Posterior cingulate gyrus (tissue), 11 donors: ENCODE measurements at regions not wholly inside any gene's neighbourhood (a gene's known extent, or its start where the extent isn't known, plus 50 kb on each side); places are given as distances from the start of the nearest gene placed in this dataset.
"Not testable (repeated sequence)": the region's sequence is repeated elsewhere in the genome, so short reads cannot be mapped to it uniquely, and the experiment has no call there.

Experiments
- DNase-seq, 10 donors: peaks; one replicate each; pipeline versions ENCODE4 v3.0.0 to v3.0.0-alpha.2; 2020 to 2021; ENCODE audit warnings: mixed read lengths in 3 of 10
- intact Hi-C: fragments of 100-400 bp; cut with DNase I; formaldehyde crosslinking; loops from one replicate; pipeline ENCODE4 v1.15.1; 2023

DNA sequence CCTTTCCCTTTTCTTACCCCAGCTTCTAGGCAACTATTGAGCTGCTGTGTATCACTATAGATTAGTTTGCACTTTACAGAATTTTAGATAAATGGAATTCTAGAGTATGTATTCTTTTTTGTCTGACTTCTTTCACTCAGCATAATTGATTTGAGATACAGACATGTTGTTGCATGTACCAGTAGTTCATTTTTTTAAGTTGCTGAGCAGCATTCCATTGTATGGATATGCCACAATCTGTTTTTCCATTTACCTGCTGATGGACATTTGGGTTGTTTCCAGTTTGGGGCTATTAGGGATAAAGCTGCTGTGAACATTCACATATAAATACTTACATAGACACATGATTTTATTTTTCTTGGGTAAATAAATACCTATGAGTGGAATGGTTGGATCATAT is 135.7 kb downstream of the IGF1 start:
- no peak for DNase-seq
- intact Hi-C loops, result no loop called here

DNA sequence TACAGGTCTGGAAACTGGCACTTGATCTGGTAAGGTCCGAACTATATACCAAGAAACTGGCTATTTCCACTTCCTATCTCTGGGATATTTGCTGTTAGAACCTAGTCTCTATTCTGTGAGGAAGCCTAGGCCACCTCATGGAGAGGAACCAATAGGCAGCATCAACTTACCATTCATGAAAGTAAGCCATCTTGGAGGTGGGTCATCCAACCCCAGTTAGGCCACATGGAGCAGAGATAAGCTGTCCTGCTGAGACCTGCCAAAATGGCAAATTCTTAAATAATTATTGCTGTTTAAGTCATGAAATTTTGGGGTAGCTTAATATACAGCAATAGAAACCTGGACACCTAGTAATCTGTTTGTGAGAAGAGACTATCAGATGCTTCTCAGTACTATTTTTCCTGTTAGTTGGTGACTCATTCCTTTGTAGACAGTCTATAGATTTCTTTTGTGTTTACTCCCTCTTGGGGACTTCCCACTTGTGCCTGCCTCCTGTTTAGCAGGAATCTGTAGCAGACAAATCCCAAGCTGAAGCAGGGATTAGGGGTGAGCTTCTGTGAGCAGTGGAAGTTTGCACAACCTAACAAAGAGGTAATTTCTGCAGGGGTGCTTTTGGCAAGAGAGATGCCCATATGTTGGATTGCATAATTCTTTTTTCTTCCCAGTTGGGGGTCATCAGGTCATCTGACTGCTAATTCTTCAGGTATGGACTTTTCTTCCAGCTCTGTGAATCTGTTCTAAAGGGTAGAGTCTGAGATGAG is 136.8 kb downstream of the IGF1 start:
- intact Hi-C loops, result no loop called here
- DNase-seq, result no peak

DNA sequence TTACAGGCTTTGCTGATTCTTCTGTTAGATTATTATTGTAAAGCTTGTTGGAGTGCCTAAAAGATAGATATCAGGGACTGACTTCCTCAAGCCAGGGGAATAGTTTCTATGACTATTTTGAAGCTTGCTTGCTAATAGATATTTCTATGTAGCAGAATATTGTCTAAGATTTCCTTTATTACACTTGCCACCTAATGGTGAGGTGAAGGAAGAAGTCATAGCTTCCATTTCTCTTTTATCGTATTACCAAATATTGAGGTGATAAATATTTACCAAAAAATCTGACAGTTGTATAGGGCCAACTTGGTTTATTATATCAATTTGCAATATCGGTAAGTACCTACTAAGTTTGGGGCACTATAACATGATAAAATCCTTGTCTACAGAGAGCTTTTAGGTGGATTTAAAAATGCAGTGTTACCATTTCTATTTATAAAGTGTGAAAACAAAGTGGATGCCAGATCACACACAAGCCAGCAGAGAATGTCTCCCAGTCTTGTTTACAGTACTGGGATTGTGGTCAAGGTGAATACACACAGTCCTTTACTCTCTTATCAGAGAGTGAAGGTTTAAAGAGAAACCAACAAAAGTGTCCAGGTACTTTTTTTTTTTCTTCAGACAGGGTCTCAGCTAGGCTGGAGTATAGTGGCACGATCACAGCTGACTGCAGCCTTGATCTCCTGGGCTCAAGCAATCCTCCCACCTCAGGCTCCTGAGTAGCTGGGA is 137.9 kb downstream of the IGF1 start:
- no peak for DNase-seq
- intact Hi-C loops, result no loop called here

DNA sequence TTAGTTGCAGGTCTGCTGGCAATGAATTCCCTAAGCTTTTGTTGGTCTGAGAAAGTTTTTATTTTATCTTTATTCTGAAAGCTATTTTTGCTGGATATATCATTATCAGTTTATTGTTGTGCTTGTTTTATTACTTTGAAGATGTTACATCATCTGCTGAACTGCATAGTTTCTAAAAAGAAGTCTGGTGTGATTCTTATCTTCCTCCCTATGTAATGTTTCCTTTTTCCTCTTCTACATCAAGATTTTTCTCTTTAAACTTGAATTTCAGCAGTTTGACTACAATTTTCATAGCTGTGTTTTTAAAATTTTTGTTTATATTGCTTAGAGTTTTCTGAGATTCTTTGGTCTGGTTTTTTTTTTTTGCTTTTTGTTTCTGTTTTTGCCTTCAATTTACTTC is 137.1 kb upstream of the PMCH start:
- intact Hi-C loops, result no loop called here
- no peak for DNase-seq

DNA sequence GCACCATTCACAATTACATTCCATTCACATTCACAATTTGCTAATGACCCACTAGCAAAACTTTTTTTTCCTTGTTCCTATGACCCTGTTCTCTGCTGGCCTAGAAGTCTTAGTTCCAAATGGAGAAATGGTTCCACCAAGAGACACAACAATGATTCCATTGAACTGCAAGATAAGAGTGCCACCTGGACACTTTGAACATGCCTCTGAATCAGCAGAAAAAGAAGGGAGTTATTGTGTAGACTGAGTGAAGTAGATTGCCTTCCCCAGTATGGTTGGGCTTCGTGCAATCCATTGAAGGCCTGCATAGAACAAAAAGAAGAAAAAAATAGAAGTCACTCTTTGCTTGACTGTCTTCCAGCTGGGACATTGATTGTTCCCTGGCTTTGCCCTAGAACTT is 133.8 kb upstream of the PMCH start:
- intact Hi-C loops, result no loop called here
- no peak for DNase-seq

DNA sequence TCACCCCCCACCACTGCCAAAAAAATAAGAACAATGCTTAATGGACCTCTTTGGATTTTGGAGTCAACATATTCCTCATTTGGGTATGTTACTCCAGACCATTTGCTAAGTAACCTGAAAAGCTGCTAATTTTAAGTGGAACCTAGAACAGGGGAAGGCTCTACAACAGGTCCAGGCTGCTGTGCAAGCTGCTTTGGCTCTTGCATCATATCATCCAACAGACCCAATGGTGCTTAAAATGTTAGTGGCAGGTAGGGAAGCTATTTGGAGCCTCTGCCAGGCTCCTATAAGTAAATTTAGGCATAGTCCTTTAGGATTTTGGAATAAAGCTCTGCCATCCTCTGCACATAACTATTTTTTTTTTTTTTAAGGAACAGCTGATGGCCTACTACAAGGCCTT is 132.2 kb upstream of the PMCH start:
- intact Hi-C loops, result no loop called here
- no peak for DNase-seq

DNA sequence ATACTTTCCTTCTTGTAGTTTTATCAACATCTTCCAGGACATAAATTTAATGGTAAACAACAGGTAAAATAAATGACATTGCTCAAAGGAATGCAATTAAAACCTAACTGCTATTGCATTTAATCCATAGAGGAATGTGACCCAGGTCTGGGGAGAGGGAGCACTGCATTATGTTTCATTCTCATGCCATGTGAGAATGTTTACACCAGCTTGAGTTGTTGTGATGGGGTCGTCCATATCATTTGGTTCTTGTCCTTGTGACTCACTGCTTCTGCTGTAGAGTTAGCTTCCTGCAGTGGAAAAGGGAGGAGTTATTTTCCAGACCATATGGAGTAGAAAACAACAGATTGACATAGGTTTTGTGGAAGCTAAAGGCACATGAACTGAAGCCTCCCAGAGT is 129.3 kb upstream of the PMCH start:
- intact Hi-C loops, result no loop called here
- no peak for DNase-seq

DNA sequence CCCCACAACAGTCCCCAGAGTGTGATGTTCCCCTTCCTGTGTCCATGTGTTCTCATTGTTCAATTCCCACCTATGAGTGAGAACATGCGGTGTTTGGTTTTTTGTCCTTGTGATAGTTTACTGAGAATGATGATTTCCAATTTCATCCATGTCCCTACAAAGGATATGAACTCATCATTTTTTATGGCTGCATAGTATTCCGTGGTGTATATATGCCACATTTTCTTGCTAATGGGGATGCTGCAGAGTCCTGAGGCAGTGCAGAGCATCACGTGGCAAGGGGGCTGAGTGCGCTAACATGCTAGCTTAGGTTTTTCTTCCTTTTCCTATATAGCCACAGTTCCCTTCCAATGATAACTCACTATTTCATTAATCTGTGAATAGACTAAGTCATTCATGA is 127.5 kb upstream of the PMCH start:
- intact Hi-C loops, DNase-seq: not testable (repeated sequence)

DNA sequence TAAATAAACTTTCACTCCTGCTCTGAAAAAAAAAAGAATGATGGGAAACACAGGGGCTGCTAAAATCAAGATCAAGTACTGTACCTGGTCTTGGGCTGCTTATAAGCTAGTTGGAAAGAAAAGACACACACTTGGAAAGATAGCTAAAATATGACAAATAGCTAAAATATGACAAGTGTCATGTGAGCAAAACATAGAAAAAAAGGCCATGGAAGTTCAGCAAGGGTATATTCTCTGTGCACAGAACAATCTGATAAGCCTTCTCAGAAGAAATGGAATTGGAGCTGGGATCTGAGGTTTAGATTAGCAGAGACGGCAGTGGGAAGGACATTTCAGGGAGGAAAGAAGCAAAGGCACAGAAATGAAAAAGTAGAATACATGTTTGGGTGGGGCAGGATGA is 126.2 kb upstream of the PMCH start:
- intact Hi-C loops, result no loop called here
- DNase-seq, result no peak

DNA sequence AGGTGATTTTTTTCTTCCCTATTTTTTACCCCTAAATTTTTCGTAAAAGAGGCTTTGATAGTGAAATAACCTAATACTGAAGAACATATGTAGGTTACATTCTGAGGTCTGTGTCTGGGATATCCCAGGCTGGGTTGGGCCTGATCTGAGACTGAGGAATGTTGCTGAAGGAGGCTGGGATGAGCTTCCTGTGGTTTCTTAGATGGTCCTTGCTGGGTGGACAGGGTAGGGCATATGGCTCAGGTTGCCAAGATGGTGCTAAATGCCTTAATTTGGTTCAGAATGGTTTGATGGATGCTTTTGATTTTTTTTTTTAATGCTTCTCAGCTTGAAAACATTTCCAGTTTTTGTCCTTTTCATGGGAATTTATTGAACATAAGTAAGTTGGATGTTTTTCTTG is 124.6 kb upstream of the PMCH start:
- no peak for DNase-seq
- intact Hi-C loops, result no loop called here

DNA sequence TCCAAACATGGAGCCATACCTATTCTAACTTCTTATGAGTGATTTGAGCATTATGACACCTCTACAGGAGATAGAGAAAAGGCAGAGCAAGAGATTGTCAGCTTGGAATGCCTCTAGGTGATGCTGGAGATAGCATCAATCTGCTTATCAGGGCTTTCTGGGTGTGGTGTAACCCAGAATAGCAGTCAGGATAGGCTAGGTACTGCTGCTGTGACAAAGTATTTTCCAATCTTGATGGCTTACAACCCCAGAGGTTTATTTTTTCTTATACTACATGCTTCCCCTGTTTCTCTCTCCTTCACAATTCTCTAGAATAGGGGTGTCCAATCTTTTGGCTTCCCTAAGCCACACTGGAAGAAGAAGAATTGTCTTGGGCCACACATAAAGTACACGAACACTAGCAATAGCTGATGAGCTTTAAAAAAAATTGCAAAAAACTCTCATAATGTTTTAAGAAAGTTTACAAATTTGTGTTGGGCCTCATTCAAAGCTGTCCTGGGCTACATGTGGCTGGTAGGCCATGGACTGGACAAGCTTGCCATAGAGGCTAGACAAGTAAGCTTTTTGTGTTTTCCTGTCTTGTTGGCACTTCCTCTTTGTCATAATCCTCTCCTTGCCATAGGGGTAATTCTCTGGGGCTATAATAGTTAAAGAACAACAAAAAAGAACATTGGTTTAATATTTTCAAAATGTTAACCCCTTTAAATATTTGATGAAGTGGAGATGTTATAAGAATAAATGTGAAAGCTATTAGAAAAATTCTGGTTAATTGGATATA is 123.9 kb upstream of the PMCH start:
- no peak for DNase-seq
- intact Hi-C loops, result no loop called here

DNA sequence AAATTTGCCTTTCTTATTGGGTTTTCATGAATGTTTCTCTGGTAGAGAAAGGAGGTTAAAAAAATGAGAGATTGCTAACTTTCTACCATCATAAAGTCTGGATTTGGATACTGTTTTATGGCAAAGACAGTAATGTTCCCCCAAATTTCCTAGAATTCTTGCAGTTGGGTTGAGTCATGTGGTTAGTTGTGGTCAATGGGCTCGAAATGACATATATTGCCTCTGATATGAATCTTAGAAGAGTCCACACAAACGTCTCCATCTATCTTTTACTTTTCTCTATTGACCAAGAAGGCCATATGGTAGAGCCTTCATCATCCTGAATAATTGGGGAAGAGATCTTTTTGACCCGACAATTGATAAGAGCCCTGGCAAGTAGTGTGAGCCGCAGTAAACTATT is 119.5 kb upstream of the PMCH start:
- intact Hi-C loops, result no loop called here
- no peak for DNase-seq

DNA sequence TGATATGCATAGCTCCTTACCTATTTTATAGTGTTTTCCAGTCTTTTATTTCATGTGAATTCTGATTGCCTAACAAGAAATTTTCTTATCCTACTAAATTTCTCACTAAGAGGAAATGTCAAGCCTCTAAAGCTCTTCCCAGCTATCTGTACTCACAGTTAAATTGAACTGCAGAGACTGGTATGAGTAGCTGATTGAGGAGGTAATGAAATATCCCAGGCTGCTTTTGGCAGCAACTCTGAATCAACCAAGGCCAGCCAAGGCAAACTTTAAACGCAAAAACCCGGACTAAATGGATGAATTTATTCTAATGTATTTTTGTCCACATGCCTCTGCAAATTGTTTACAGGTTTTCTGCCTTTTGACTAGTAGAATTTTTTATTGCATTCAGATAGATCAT is 119.1 kb upstream of the PMCH start:
- intact Hi-C loops, result no loop called here

DNA sequence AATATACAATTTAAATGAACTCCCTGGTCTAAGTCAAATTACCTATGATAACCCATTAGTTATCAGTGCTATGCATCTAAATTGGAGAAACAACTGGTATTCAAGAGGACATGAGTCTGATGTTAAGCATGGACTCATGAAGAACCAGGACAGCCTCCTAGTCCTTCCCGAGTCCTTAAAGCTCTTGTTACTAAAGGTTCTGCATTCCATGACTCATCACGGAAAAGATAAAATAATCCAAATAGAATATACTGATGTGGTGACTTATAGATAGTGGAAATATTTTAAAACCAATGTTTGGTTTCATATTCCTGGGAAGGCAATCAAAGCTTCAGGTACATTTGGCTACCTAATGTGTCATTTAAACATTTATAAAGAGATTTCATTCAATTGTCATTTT is 117.2 kb upstream of the PMCH start:
- intact Hi-C loops, result no loop called here

More for the DNA sequence above, 119.1 kb upstream of the PMCH start:
- DNase-seq, result no peak

DNA sequence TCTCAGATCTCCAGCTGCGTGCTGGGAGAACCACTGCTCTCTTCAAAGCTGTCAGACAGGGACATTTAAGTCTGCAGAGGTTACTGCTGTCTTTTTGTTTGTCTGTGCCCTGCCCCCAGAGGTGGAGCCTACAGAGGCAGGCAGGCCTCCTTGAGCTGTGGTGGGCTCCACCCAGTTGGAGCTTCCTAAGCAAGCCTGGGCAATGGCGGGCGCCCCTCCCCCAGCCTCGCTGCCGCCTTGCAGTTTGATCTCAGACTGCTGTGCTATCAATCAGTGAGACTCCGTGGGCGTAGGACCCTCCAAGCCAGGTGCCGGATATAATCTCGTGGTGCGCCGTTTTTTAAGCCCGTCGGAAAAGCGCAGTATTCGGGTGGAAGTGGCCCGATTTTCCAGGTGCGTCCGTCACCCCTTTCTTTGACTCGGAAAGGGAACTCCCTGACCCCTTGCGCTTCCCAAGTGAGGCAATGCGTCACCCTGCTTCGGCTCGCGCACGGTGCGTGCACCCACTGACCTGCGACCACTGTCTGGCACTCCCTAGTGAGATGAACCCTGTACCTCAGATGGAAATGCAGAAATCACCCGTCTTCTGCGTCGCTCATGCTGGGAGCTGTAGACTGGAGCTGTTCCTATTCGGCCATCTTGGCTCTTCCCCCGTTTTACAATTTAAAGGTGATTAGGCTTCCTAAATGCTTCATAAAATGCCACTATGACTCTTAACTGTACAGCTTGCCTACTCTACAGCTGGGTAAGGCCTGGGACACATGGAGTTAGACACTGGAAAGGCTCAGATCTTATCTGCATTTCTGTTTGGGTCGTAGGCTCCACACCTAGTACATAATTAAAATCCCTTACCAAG is 115.7 kb upstream of the PMCH start:
- DNase-seq, intact Hi-C loops: not testable (repeated sequence)

More for the DNA sequence above, 117.2 kb upstream of the PMCH start:
- no peak for DNase-seq

DNA sequence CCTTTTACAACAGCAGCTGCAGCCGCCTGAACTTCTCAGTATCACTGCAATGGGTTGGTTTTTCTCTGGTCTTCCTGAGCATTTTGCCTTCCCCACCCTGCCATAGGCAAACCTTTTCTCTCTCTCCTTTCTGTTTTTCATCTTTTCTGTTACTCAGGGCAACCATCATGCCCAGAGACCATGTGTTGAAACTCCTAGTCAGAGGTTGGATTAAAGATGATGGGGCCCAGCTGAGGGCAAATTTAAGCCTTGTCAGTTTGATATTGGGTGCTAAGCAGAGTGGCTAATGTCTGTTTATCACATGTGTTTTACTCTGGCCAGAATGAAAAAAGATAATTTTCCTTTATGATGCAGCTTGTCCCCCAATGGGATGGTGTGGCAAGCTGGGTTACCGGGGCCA is 107.9 kb upstream of the PMCH start:
- intact Hi-C loops, result no loop called here
- DNase-seq, result no peak

DNA sequence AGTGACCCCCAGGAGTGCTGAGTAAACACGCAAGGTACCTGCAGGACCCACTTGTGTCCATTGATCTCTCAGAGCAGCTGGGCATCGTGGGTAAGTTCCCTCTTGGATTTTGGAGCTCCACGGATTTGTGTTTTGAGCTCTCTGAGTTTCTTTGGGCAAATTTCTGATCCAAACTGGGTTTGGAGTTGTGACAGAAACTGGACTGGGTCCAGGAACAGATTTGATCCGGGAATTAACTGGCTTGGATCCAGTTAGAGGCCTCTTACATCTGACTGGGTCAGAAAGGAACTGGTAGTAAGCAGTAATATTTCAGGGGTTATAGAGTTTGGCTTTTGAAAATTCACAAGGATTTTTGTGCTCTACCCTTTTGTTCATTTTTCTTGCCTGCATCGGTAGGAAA is 107.0 kb upstream of the PMCH start:
- DNase-seq, intact Hi-C loops: not testable (repeated sequence)

DNA sequence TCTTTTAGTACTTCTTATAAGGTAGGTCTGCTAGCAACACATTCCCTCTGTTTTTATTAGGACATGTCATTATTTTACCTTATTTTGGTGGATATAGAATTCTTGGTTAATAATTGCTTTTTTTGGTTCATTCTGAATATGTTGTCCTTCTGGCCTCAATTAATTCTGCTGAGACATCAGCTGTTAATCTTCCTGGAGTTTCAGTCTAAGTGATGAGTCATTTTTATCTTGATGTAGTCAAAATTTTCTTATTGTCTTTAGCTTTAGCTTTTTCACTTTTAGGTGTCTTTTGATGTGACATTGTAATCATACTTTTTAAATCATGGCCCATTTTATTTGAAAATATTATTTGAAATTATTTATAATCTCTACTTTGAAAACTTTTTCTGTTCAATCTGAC is 104.9 kb upstream of the PMCH start:
- no peak for DNase-seq
- intact Hi-C loops, result no loop called here

DNA sequence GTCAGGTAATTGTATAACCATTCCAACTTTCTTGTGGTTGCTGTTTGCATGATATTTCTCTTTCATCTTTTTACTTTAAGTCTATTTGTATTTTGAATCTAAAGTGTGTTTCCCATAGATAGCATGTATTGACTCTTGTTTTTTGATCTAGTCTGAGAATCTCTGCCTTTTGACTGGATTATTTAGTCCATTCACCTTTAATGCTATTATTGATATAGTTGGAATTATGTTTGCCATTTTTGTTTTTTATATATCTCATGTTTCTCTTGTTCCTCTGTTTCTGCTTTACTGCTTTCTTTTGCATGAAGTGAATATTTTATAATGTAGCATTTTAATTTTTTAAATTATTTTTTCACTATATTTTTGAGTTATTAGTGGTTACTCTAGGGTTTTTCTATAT is 103.9 kb upstream of the PMCH start:
- DNase-seq, result no peak
- intact Hi-C loops, result no loop called here

DNA sequence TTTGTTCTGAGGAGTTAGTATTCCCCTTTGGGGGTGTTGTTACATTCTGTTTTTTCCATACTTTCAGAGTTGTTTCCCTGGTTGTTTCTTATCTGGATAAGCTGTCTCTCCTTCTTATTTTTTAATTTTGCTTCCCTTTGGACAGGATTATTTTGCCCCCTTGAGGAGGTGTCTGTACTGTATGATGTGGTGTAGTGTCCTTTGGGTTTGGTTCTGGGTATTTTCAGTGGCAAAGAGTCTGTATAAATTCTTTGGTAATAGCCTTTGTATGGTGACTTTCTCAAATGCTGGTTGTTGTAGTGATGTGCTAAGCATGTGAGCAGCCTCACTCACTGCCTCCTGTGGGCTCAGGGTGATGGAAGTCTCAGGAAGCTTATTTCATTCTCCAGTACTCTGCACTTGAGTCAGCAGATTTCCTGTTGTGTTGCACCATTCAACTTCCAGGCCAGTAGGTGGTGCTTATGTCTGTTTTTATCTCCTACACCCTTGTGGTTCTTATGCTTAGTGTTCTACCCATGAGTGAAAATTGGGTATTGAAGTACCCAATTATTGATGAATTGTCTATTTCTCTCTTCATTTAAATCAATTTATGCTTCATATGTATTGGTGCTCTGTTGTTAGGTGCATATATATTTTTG is 103.3 kb upstream of the PMCH start:
- intact Hi-C loops, result no loop called here
- no peak for DNase-seq
